ENCODE measurements at regions not wholly inside any gene's neighbourhood (a gene's known extent, or its start where the extent isn't known, plus 50 kb on each side); places are given as distances from the start of the nearest gene placed in this dataset.

- intact Hi-C loops (cut with micrococcal nuclease; ENCODE audit: unreplicated experiment) = loop anchor here (1.0 kb wide), 1 partner anchor 78 kb away; no protein-coding TSS in a partner anchor
- Histone ChIP-seq H3K4me2 (ENCODE audit: low read depth, low read length) (no peak overlapping the region), H3K79me2 (ENCODE audit: insufficient read depth, low read length) (no peaks in the 10 kb centered on the region), H3K4me3 (replicated peaks in 1 of 3; ENCODE audit: insufficient read depth in 1 of 3, low read depth in 2 of 3, low read length in 3 of 3) (no peak overlapping the region), H3K9me3 (ENCODE audit: low read length) (no peaks in the 10 kb centered on the region), H2AFZ (ENCODE audit: low read length) (no peak overlapping the region), H3K4me1 (ENCODE audit: insufficient read depth, low read length) (no peaks in the 10 kb centered on the region), H3K36me3 (replicated peaks in 1 of 2; ENCODE audit: control insufficient read depth in 1 of 2, insufficient read depth in 2 of 2, low read length in 2 of 2) (no peaks in the 10 kb centered on the region), H4K20me1 (ENCODE audit: insufficient read depth, low read length) (no peaks in the 10 kb centered on the region), H3K9ac (ENCODE audit: insufficient read depth, low read depth, low read length) (no peak overlapping the region), H3K27ac (ENCODE audit: extremely low read length, insufficient read depth, low read length) (no peak overlapping the region), H3K27me3 (ENCODE audit: control insufficient read depth in 1 of 2, insufficient read depth in 2 of 2, low read length in 2 of 2) (no peaks in the 10 kb centered on the region; a peak in 1 of 5 replicates)
- TF ChIP-seq SMC3 (IDR thresholded peaks at IDR 0.05; ENCODE audit: low read length) = 0 out of 2 replicates have a peak, but pooled peaks have one; percentile 18
- no peak for TF ChIP-seq TOE1 (CRISPR knock-in tag; IDR thresholded peaks at IDR 0.05)
- no peak for TF ChIP-seq AHR (CRISPR knock-in tag; IDR thresholded peaks at IDR 0.05)
- peak; percentile 45 to 55; a peak in 2 of 4 replicates for TF ChIP-seq MAFK (conservative IDR thresholded peaks at IDR 0.05 in 1 of 2, IDR thresholded peaks at IDR 0.05 in 1 of 2; ENCODE audit: low read length in 2 of 2)
- no peak for TF ChIP-seq ZGPAT (CRISPR knock-in tag; IDR thresholded peaks at IDR 0.05)
- TF ChIP-seq ZNF790 (CRISPR knock-in tag; IDR thresholded peaks at IDR 0.05; ENCODE audit: borderline replicate concordance) = no peak
- TF ChIP-seq RAD21 (CRISPR knock-in tag; IDR thresholded peaks at IDR 0.05) = peak; percentile 34; the same call in 1 of the 2 replicates
- TF ChIP-seq MAFF (IDR thresholded peaks at IDR 0.05; ENCODE audit: low read depth, low read length) = peak; percentile 52
- no peak for TF ChIP-seq ZNF784 (CRISPR knock-in tag; IDR thresholded peaks at IDR 0.05; ENCODE audit: borderline replicate concordance)
- no peak for TF ChIP-seq ZNF556 (CRISPR knock-in tag; IDR thresholded peaks at IDR 0.05; ENCODE audit: borderline replicate concordance)
- TF ChIP-seq STAG1 (CRISPR knock-in tag; IDR thresholded peaks at IDR 0.05) = peak; percentile 54
- peak; percentile 74 for TF ChIP-seq CTCF (CRISPR knock-in tag; IDR thresholded peaks at IDR 0.05)
- TF ChIP-seq TEAD3 (CRISPR knock-in tag; optimal IDR thresholded peaks at IDR 0.05; ENCODE audit: borderline replicate concordance) = peak; percentile 56
- 0 out of 2 replicates have a peak, but pooled peaks have one; percentile 47 for TF ChIP-seq SMAD9 (CRISPR knock-in tag; IDR thresholded peaks at IDR 0.05)
- WGBS (ENCODE audit: low lambda C conversion rate) = 2% methylated on average over 5 of the region's 5 CpGs
- BruUV-seq (replicated peaks) = no TSS peak
- CTCF ChIA-PET (ENCODE audit: low intra/inter-chr PET ratio, low total read pairs) = interaction anchor here (2.3 kb wide), 1 partner anchor 78 kb away, joined by 7 read pairs; no protein-coding TSS in a partner anchor
- in situ Hi-C loops (cut with HindIII; ENCODE audit: extremely low pct_ligation_motif_present, low pct_unique_long_range_greater_than_20kb) = no loop called here
- POLR2A ChIA-PET = no interaction called here
- FAIRE-seq = peak; percentile 87
- peak; percentile 36 for DNase-seq (ENCODE audit: low spot score)
- peak; percentile 93 for ATAC-seq
Observed at GRCh38 chr11:18853086-18853720, 61.6 kb upstream of the PTPN5 start.

Measured in HepG2 (cell line).